Subcutaneous abdominal adipose tissue (tissue), 5 donors: ENCODE measurements at regions not wholly inside any gene's neighbourhood (a gene's known extent, or its start where the extent isn't known, plus 50 kb on each side); places are given as distances from the start of the nearest gene placed in this dataset.

Experiments
- H3K27ac ChIP-seq: one replicate; pipeline ENCODE4 v1.7.0; 2013; ENCODE audit warnings: low read depth, mild to moderate bottlenecking, inconsistent platforms, low read length, moderate library complexity
- H3K27me3 ChIP-seq, 5 donors: one replicate each; pipeline ENCODE4 v1.7.0; 2013; ENCODE audit warnings: low read length in 5 of 5, inconsistent platforms in 1 of 5; ENCODE audit not compliant: control insufficient read depth in 5 of 5, insufficient read depth in 4 of 5
- H3K36me3 ChIP-seq, 5 donors: one replicate each; pipeline ENCODE4 v1.7.0; 2013; ENCODE audit warnings: low read length in 5 of 5; ENCODE audit not compliant: control insufficient read depth in 5 of 5, insufficient read depth in 5 of 5
- H3K4me1 ChIP-seq, 5 donors: one replicate each; pipeline ENCODE4 v1.7.0; 2013; ENCODE audit warnings: low read length in 5 of 5, mild to moderate bottlenecking in 3 of 5, moderate library complexity in 1 of 5; ENCODE audit not compliant: control insufficient read depth in 5 of 5, insufficient read depth in 5 of 5
- H3K4me3 ChIP-seq, 5 donors: one replicate each; pipeline ENCODE4 v1.7.0; 2013; ENCODE audit warnings: low read length in 5 of 5, low read depth in 1 of 5
- H3K9ac ChIP-seq, 5 donors: one replicate each; pipeline ENCODE4 v1.7.0; 2013; ENCODE audit warnings: low read length in 5 of 5, mild to moderate bottlenecking in 4 of 5, moderate library complexity in 3 of 5
- H3K9me3 ChIP-seq, 5 donors: one replicate each; pipeline ENCODE4 v1.7.0; 2013; ENCODE audit warnings: low read length in 5 of 5; ENCODE audit not compliant: control insufficient read depth in 5 of 5
- donor health status: healthy.
- donor health status: healthy.
- donor health status: healthy.
- donor health status: healthy.
- donor health status: healthy.

DNA sequence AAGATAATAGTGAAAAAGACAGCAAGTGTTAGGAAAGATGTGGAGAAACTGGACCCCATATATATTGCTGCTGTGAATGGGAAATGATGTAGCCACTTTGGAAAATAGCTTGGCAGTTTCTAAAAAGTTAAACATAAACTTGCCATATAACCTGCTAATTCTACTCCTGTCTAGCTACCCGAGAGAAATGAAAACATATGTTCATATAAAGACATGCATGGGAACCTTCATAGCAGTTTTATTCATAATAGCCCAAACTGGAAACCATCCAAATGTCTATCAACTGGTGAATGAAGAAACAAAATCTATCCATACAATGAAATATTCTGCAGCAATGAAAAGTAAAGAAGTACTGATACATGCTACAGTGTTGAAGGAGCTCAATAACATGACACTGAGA, 50.4 kb upstream of the NABP1 start:
- H3K9me3 ChIP-seq = no peaks in the 10 kb centered on the region
- no peak overlapping the region for H3K9ac ChIP-seq
- H3K27me3 ChIP-seq = no peaks in the 10 kb centered on the region
- no peaks in the 10 kb centered on the region for H3K36me3 ChIP-seq
- H3K4me3 ChIP-seq = no peak overlapping the region
- no peak overlapping the region for H3K27ac ChIP-seq
- H3K4me1 ChIP-seq = peaks cover 0 to 24% (median 11%) of the 10 kb centered on the region in 5 donors
